ENCODE measurements at regions not wholly inside any gene's neighbourhood (a gene's known extent, or its start where the extent isn't known, plus 50 kb on each side); places are given as distances from the start of the nearest gene placed in this dataset.

DNA sequence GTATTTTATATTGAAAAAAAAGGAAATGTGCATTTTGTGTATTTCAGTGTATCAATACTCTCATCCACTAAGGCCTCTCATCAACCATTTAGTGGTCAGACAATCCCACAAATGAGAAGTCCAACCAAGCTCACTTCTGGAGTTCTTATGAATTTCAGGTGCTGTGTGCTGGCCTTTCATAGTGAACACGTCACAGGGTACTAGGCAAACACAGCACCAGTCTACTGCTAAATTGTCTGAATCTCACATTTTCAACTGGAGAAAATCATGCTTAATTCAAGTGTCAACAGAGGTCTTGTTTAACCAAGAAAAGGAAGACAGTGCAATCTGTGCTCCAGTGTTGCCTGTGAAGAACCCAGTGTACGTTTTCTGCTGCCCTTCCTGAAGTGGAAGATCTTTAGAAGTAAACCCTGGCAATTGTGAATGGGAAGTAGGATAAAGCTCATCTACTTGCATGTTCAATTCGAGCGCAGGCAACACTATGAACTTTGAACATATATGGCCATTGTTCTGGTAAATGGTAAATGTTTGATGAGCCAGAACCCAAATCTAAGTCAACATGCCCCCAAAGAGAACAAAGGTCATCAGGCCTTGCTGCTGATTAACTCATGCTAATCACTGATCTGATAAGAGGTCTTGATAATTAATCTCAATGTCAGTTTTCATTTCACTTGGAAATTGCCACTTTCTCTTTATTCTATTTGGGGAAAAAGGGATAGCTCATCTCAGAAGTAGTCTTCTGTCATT, 439.2 kb upstream of the SOX9 start:
- no peak for DNase-seq (ENCODE audit: low spot score)

DNA sequence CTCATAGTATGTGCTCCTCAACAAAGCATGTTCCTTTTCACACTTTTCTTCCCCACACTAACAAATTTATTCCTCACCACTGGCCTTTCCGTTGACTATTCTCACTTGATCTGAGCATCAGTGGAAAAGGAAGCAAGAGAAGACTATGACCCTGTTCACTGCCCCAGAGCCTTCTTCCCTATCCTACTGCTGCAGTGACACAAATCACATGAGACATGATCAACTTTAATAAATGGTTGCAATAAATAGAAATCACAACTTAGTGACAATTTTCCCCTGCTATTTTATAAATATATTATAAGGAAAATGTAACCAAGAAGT, 438.7 kb upstream of the SOX9 start:
- DNase-seq (ENCODE audit: low spot score), result no peak

GRCh38 chr17:71689782-71690181, 431.0 kb upstream of the SOX9 start:
- DNase-seq (ENCODE audit: low spot score), result no peak

DNA sequence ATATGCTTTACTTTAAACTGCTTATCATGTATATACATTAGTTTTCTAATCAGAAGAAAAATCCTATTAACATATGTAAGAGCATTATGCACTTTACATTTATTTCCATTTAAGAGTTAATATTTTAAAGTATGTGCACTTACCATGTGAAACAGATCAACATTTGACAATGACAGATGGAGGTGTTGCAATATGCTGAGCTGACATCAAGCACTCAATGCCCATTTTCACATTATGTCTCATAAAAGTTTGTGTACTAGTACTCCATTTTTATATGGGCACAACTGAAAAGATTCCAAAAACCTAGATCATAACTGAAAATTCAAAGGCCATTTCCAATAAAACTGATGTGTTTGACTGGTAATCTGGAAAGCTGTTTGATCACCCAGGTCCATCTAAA, 420.9 kb upstream of the SOX9 start:
- no peak for DNase-seq (ENCODE audit: low spot score)

GRCh38 chr17:71703701-71704100, 417.1 kb upstream of the SOX9 start:
- DNase-seq (ENCODE audit: low spot score), result no peak

GRCh38 chr17:71709271-71709890, 411.4 kb upstream of the SOX9 start:
- DNase-seq (ENCODE audit: low spot score), result peak; percentile 14

GRCh38 chr17:71709946-71710345, 410.9 kb upstream of the SOX9 start:
- peak; percentile 65 for DNase-seq (ENCODE audit: low spot score)

DNA sequence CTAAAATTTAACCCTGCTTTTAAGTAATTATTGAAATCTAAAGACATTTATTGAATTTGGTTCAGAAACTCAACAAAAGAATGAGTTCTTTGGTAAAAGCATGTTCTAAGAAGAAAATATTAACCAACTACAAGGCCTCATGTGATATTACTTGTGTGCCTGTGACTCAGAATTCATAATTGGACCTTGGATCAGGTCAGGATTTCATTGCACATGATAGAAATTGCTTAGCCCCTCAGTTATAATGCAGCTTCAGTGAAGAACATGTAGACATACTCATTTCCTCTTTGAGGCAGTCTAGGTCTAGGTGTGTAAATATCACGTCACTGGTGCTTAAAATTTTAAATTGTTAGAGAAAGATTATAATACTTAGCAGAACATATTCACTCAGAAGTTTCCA, 410.0 kb upstream of the SOX9 start:
- DNase-seq (ENCODE audit: low spot score), result no peak

- no peak for DNase-seq (ENCODE audit: low spot score)
Measured at GRCh38 chr17:71713846-71714245, 407.0 kb upstream of the SOX9 start.

DNA sequence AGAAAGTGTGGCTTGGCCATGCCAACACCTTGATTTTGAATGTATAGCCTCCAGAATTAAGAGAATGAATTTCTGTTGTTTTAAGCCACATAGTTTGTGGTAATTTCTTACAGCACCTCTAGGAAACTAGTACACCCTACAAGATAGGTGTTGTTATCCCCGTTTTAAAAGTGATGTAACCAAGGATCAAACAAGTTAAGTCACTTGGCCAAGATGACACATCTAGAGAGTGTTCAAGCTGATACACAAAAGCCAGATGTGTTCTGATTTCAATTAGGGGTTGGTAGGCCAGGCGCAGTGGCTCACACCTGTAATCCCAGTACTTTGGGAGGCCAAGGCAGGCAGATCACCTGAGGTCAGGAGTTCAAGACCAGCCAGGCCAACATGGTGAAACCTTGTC, 396.5 kb upstream of the SOX9 start:
- no peak for DNase-seq (ENCODE audit: low spot score)

GRCh38 chr17:71725811-71726210, 395.0 kb upstream of the SOX9 start:
- DNase-seq (ENCODE audit: low spot score), result no peak

GRCh38 chr17:71726341-71726740, 394.5 kb upstream of the SOX9 start:
- no peak for DNase-seq (ENCODE audit: low spot score)

- DNase-seq (ENCODE audit: low spot score), result no peak
Measured at GRCh38 chr17:71727292-71727691, 393.5 kb upstream of the SOX9 start.

- DNase-seq (ENCODE audit: low spot score), result no peak
Measured at GRCh38 chr17:71727723-71728122, 393.1 kb upstream of the SOX9 start.

DNA sequence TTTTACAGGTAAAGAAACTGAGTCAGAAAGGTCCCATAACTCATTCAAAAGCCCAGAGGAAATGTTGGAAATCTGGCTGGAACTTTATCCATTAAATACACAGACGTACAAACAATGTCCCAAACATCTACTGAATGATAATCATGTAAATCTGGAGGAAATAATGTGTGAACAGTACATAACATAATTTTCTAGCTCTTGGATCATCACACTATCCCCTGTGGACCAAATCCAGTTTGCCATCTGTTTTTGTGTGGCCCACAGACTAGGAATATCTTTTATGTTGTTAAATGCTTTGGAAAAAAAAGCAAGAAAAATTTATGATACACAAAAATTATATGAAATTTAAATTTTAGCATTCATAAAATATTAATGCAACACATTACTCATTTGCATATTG, 389.9 kb upstream of the SOX9 start:
- DNase-seq (ENCODE audit: low spot score), result no peak

DNA sequence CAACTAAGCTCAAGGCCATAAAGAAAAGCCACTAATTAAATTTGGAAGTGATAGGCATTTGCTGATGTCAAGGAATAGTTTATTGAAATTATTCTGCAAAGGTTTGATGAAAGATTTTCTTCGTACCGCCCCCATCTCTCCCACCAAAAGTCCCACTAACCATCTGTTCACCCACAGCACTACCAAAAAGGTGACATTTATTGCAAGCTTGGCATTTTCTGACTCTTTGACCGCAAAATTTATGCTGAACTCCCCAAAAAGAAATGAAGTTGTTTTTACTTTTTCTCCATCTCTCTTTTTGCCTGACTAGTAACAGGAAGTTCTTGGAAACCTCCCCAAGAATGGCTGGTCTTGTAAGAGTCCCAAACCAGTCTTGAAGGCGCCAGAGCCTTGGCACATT, 384.9 kb upstream of the SOX9 start:
- DNase-seq (ENCODE audit: low spot score), result no peak

DNA sequence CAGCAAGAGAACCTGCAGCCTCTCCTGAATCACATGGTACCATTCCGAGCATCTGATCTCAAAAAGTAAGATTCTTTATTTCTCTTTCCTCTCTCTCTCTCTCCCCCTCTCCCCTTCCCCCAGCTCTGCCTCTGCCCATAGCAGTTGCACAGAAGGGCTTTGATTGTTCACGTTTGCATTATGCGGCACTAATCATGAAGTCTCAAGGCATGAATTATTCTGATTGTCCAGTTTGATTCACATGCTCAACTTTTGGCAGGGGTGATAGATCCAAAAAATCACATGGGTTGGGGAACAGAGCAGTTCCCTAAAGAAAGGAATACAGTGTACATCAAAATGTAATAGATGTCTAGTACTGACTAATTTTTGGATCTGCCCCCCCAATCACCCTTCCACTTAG, 380.0 kb upstream of the SOX9 start:
- no peak for DNase-seq (ENCODE audit: low spot score)

DNA sequence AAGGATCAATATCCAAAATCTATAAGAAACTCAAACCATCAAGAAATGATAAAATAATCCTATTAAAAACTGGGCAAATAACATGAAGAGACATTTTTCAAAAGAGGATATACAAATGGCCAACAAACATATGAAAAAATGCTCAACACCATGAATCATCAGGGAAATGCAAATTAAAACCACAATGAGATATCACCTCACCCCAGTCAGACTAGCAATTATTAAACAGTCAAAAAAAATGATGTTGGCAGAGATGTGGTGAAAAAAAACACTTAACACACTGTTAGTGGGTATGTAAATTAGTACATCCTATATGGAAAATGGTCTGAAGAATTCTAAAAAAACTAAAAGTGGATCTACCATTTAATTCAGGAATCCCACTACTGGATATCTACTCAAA, 379.0 kb upstream of the SOX9 start:
- DNase-seq (ENCODE audit: low spot score), result no peak

DNA sequence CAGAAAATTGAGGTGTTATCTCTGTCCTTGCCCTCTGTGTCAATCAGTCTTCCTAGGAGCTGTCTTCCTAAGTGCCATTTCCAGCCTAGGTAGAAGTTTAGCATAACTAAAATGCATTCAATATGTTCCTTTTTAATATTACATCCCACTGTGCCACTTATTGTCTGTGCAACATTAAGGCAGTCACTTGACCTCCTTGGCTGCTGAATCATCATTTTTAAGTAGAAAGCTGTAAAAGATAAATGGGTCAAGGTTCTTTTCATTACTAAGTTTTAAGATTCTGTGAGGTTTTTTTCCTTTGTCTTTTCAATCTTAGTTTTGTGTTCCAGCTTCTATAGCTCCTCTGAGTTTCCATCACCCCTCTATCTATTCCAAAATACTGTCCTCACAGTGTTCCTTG, 371.9 kb upstream of the SOX9 start:
- DNase-seq (ENCODE audit: low spot score), result no peak

GRCh38 chr17:71753070-71753469, 367.8 kb upstream of the SOX9 start:
- DNase-seq (ENCODE audit: low spot score), result no peak

DNA sequence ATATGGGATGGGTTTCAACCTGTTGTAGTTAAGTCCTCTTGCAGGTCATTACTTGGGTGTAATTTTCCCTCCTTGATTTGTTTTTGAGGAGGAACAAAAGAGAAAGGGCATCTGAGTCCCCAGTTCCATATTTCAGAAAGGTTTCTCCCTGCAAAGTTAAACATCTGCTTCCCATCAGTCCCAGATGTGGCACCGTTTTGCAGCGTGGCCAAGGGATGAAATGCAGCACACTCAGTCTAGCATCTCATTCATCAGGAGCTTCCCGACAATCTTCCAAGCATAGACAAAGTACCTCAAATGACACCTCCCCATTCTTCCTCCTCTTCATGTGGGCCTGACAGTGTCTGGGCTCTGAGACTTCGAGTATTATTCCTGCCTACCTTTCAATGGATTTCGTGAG, 363.7 kb upstream of the SOX9 start:
- no peak for DNase-seq (ENCODE audit: low spot score)

DNA sequence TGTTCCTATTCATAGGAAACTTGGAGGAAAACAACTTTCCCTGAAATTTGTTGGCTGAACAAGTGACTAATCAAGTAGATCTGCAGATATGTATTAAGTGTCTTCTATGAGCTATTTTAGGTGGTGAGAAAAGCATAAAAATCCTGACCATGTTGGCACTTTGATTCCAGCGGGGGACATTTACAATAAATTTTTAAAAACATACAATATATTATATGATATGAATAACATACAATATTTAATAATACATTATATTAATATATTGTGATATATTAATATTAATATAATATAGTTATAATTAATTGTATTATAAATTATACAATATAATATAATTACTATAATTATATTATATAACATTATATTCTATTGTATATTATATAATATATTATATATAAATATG, 362.9 kb upstream of the SOX9 start:
- DNase-seq (ENCODE audit: low spot score), result no peak

DNA sequence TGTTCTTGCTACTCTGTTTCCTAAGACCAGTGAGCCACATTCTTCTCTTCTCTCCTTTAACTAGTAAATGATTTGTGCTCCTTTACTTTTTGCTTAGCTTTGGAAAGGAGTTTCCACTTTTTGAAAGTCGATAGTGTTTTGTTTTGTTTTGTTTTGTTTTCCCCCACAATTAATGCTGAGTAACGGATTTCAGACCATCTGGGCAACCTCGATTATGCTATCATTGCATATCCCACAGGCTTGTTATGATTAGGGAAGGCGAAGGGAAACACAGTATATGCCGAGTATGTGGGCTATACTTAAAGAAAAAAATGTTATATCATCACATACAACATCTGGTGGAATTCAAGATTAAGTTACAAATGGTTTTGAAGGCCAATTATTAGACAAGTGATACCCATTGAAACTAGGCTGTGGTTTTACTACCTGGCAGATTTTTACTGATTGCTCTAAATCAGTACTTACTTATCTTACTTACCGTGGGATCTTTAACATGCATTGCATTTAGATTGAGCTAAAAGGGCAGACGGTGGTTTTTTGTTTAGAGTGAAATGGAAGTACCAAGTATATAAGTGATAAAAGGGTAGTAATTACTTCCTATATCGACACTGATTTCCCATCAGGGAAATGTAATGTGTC, 361.3 kb upstream of the SOX9 start:
- peak; percentile 24 for DNase-seq (ENCODE audit: low spot score)

Measured in H4 (cell line).